ENCODE measurements at regions not wholly inside any gene's neighbourhood (a gene's known extent, or its start where the extent isn't known, plus 50 kb on each side); places are given as distances from the start of the nearest gene placed in this dataset.
"Not testable (repeated sequence)": the region's sequence is repeated elsewhere in the genome, so short reads cannot be mapped to it uniquely, and the experiment has no call there.

DNA sequence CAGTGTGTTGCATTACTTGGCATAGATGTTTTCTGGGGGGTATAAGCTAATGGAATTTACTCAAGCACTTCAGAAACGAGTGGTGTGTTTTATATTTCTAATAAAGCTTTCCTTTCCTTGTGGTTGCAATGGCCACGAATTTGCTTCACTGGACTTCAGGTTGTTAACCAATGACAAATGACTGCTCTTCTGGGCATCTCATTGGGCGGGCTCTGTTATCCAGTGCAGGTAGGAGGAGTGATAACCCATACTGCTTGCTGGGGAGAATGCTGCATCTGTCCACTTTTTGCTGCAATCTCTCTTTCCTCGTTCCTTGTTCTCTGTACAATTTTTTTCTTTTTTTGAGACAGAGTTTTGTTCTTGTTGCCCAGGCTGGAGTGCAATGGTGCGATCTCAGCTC is 80.0 kb upstream of the RPH3A start:
- DNase-seq (ENCODE audit: low read depth): no peak

DNA sequence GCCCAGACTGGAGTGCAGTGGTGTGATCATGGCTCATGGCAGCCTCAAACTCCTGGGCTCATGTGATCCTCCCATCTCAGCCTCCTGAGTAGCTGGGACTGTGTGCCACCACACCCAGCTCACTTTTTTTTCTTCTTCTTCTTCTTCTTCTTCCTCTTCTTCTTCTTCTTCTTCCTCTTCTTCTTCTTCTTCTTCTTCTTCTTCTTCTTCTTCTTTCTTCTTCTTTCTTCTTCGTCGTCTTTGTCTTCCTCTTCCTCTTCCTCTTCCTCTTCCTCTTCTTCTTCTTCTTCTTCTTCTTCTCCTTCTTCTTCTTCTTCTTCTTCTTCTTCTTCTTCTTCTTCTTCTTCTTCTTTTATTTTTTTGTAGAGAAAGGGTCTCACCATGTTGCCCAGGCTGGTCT is 78.8 kb upstream of the RPH3A start:
- DNase-seq (ENCODE audit: low read depth): not testable (repeated sequence)

DNA sequence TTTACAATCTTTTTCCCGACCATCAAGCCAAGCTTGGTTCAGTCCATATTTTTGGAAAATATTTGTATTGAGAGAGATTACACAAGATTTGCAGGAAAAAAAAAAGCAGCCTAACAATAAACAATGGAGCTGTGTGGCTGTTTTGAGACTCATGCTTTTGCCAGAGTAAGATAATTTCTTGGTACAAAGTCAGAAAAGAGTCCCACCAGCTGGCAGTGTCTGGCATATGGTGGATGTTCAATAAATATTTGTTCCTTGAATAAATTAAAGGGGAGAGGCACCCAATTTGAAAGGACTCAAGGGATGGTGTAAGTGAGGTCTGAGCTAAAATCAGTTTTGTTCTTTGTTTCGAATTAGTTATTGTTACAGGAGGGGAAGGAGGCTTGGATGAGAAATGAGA is 78.1 kb upstream of the RPH3A start:
- DNase-seq (ENCODE audit: low read depth): no peak

DNA sequence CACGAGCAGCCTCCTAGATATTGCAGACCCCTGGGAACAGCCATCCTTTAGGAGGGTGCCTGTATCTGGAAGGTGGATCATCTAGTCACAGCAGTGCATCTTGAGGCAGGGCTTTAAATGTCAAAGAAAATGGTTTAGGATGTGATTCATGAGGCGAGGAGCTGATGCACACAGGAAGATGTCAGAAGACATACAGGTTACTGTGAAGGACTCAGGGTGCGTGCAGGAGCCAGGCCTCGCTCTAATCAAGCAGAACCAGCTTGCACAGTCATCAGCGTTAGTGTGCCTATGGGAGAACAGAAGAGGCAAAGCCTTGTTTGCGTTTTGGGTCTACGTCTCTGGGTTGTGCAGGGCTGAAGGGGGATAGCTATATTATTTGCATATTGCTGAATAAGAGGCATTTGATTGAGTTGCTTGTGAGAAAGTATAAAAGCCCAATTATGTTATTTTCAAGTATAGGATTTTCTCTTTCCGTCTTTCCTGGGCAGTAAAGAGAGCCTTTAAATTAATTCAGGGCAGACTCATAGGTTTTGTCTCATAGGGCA is 77.3 kb upstream of the RPH3A start:
- no peak for DNase-seq (ENCODE audit: low read depth)

DNA sequence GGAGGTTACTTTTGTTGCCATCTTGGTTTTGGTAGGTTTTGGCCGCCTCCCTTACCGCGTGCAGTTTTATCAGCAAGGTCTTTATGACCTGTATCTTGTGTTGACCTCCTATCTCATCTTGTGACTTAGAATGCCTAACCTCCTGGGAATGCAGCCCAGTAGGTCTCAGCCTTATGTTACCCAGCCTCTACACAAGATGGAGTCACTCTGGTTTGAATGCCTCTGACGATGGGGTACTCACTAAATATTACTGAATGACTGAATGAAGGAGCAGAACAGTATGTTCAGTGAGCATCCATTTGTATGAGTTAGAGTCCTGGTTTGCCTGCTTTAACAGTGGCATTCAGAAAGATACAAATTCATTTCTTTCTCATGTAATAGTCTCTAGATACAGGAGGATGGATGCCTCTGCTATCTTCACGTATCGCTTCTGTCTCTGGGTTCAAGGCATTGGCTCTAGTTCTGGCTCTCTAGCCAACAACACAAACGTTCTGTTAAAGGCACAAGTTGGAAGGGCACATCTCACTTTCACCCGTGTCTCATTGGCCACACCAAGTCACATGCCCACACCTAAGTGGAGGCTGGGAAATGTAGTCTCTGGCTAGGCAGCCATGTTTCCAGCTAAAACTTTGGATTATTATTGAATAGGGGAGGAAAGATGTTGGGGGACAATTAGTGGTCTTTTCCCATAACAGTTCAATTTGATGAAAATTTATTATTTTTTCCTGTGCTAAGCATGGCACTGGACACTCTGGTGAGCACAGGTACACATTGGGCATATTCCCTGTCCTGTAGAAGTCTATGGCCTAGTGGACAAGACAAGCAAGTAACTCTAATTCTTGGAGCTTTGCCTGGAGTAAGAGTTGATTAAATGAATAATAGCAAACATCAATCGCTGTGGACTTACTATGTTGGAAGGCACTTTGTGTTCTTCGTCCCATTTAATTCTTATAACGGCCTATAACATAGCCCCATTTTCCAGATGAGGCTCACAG is 75.2 kb upstream of the RPH3A start:
- no peak for DNase-seq (ENCODE audit: low read depth)

DNA sequence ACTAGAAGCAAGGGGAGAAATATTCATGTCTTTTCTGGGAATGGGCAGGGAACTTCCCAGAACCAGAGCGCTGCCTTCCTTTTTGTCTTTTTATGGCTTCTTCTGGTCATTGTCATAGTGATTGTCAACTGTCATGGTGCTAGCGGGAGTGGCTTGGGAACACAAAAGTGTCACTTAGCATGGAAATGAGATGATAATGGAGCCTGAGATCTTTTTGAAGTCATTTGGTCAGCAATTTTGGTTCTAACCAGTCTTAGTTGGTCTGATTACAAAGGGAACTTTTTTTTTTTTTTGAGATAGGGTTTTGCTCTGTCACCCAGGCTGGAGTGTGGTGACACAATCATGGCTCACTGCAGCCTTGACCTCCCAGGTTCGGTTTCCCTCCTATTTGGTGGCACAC is 62.7 kb upstream of the RPH3A start:
- DNase-seq (ENCODE audit: low read depth): no peak

DNA sequence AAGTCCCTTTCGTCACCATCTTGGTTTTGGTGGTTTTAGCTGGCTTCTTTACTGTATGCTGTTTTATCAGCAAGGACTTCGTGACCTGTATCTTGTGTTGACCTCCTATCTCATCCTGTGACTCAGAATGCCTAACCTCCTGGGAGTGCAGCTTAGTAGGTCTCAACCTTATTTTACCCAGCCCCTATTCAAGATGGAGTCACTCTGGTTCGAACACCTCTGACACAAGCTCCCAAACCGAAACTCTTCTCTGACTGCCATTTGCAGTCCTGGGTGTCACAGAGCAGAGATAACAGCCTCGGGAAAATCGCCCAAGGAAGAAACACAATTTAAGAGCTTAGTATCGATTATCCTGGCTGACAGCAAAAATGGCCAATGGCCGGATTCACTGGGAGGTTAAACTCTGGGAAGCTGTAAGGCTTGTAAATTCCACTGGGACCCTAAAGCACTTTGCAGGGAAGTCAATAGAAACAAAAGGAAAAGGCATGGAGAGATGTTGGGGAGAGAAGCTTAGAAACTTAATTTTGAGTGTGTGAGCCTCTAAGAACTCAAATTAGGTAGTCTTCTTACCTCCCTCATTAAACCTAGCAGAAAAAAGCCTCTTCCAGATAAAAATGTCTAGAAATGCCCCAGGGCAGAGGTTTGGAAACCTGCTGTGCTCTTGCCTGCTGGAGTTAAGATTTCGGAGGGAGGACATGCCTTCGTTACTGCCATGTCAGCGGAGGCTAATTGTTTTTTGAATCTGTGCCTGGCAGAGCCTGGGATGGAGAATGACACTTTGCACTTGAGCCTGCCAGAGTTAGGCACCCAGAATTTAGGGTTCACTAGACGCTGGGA is 56.5 kb upstream of the RPH3A start:
- no peak for DNase-seq (ENCODE audit: low read depth)

DNA sequence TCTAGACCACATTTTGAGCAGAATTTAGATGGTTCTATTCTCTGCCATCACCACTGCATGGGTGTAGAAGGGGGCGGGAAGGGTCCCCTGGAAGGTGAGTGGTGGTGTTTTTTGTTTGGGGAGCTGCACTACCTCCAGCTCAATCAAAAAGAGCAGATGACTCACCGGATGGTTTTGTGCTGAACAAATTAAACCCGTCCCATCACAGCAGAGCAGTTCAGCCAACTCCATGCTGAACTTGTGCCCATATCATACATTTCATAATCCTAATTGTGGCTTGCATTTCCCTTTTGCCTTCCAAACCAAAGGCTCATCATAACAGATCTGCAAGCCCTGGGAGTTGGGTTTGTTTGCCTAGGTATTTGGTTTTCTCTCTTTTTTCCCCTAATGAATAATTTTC is 53.0 kb upstream of the RPH3A start:
- DNase-seq (ENCODE audit: low read depth): peak; percentile 0

DNA sequence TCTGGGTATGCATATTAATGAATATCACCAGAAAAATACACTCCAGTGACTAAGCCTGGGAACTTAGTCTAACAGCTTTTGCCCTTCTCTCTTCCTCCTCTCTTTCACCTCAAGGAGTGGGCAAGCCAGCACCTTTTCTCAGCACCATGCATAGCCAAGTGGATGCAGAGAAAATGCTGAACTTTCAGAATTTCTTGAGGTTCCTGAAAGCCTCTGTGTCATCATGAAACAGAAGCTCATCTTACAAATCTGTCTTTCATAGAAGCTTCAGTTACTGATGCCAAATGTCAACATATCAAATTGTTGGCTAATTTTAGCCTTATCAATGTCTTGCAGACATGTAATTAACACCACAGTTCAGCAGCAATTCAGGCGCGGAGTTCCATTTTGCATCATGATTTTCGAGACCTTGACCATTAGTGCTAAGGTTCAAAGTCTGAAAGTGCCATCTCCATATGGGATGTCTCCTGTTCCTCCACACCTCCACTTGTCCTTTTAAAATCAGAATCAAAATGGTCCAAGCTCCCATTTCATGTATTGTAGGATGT is 51.1 kb upstream of the RPH3A start:
- no peak for DNase-seq (ENCODE audit: low read depth)

DNA sequence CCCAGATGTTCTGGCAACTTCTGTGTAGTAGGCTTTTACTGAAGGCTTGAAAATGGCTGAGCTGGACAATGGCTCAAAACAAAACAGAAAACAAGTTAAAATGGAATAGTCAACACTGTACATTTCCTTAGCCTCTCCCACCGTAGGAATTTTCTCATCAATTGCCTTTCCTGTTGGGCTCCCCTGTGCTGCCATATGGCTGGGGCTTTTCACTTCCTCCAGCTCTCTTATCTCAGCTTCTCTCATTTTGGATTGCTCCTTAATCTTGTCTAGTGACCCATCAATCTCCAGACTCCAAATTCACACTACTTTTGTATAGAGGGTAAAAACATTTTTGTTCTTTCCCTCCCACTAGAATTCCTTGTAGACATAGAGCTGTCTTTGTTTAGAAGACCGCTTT is 50.4 kb upstream of the RPH3A start:
- no peak for DNase-seq (ENCODE audit: low read depth)
